ENCODE measurements at regions not wholly inside any gene's neighbourhood (a gene's known extent, or its start where the extent isn't known, plus 50 kb on each side); places are given as distances from the start of the nearest gene placed in this dataset.

DNA sequence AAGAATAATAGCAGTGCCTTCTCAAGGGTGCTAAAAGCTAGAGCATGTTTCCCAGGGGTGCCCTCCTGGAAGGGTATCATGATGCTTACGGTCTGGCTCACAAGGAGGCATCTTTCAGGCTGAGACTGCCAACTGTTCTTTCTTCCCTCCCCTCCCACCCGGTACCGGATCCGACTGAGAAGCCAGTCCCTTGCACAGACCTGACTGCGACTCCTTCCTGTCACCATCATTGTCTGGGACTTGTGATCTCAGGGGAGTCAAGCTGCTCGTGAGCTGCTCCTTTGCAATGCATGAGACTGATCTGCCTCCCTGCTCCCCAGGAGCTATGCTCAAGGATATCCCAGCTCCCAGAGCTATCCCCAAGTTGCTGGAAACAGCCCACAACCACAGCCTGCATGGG, 170.8 kb downstream of the GADD45G start:
- POLR2A ChIA-PET (ENCODE audit: partially characterized antibody): no interaction called here
- H2AK5ac ChIP-seq (ENCODE audit: low read depth, low read length): no peak overlapping the region
- no peaks in the 10 kb centered on the region for H3K79me2 ChIP-seq (ENCODE audit: control insufficient read depth in 1 of 2, insufficient read depth in 2 of 2, low read length in 2 of 2)
- no peaks in the 10 kb centered on the region for H3K36me3 ChIP-seq (ENCODE audit: control insufficient read depth in 2 of 4, insufficient read depth in 4 of 4, low read length in 3 of 4)
- no peak overlapping the region for H2BK15ac ChIP-seq (ENCODE audit: low read length)
- no peak overlapping the region for H4K5ac ChIP-seq (ENCODE audit: insufficient read length, low read depth, low read length)
- H4K91ac ChIP-seq (replicated peaks; ENCODE audit: insufficient read length, low read length): no peak overlapping the region
- H2AFZ ChIP-seq (ENCODE audit: low read length): no peak overlapping the region
- H3K4me3 ChIP-seq (ENCODE audit: extremely low read depth in 1 of 4, insufficient read depth in 2 of 4, low read depth in 3 of 4, low read length in 4 of 4): no peak overlapping the region
- H3K27me3 ChIP-seq (replicated peaks in 1 of 4; ENCODE audit: control insufficient read depth in 3 of 4, extremely low read depth in 1 of 4, insufficient read depth in 3 of 4, low read length in 3 of 4): no peaks in the 10 kb centered on the region
- H3K23me2 ChIP-seq (ENCODE audit: low read depth, low read length): no peaks in the 10 kb centered on the region
- H3K9me3 ChIP-seq (ENCODE audit: insufficient read depth in 2 of 2, low read depth in 1 of 2, low read length in 1 of 2): no peaks in the 10 kb centered on the region
- no peak overlapping the region for H2BK5ac ChIP-seq (ENCODE audit: low read depth, low read length)
- no peak overlapping the region for H3K23ac ChIP-seq (ENCODE audit: insufficient read length)
- no peak overlapping the region for H2BK120ac ChIP-seq (replicated peaks; ENCODE audit: low read depth, low read length)
- no peak overlapping the region; the same call in 1 of the 2 replicates for H3K27ac ChIP-seq (ENCODE audit: low read depth, low read length)
- H3K79me1 ChIP-seq (ENCODE audit: low read depth, low read length): no peaks in the 10 kb centered on the region
- no peak overlapping the region for H3K14ac ChIP-seq (ENCODE audit: insufficient read length)
- H3K18ac ChIP-seq (ENCODE audit: extremely low read depth, low read length): no peak overlapping the region
- no peak overlapping the region for H2BK12ac ChIP-seq (ENCODE audit: low read depth, low read length)
- WGBS, 2 experiments (ENCODE audit: extremely low coverage in 1 of 2, insufficient coverage in 1 of 2, insufficient read length in 1 of 2, insufficient replicate concordance in 2 of 2, low coverage in 1 of 2, low lambda C conversion rate in 2 of 2, missing lambda C conversion rate in 1 of 2): 84% methylated on average over 6 of the region's 6 CpGs; no CpG with 5 or more reads in 1 of the 2 experiments
- H3K4me1 ChIP-seq (replicated peaks in 1 of 4; ENCODE audit: control insufficient read depth in 3 of 4, insufficient read depth in 4 of 4, low read length in 3 of 4): no peaks in the 10 kb centered on the region; a peak in 1 of 7 replicates
- CTCF ChIA-PET (ENCODE audit: partially characterized antibody): interaction anchor here (1.5 kb wide), 1 partner anchor 156 kb away, joined by 4 read pairs; no protein-coding TSS in a partner anchor
- no peak overlapping the region for H3K56ac ChIP-seq (replicated peaks; ENCODE audit: insufficient read length, low read depth, low read length)
- DNase-seq (ENCODE audit: low read depth in 1 of 2, low spot score in 2 of 2): no peak
- H4K20me1 ChIP-seq (replicated peaks in 1 of 2; ENCODE audit: control insufficient read depth in 1 of 2, insufficient read depth in 2 of 2, low read length in 2 of 2): no peaks in the 10 kb centered on the region
- H3K9ac ChIP-seq (replicated peaks in 1 of 4; ENCODE audit: extremely low read depth in 1 of 4, low read depth in 3 of 4, low read length in 3 of 4): no peak overlapping the region
- H2BK20ac ChIP-seq (ENCODE audit: low read length): no peak overlapping the region
- FAIRE-seq: no peak
- no peak overlapping the region for H4K8ac ChIP-seq (ENCODE audit: extremely low read depth, insufficient read depth, low read length)
- no peak overlapping the region for H3K4me2 ChIP-seq (ENCODE audit: insufficient read depth in 1 of 2, low read depth in 2 of 2, low read length in 2 of 2)
- H3K4ac ChIP-seq (replicated peaks; ENCODE audit: insufficient read length, low read depth, low read length): no peak overlapping the region
- TF ChIP-seq ATF2 (IDR thresholded peaks at IDR 0.05; ENCODE audit: low read length) (no peak), JUND (IDR thresholded peaks at IDR 0.05; ENCODE audit: low read length) (no peak), RAD21 (IDR thresholded peaks at IDR 0.05 in 1 of 2, conservative IDR thresholded peaks at IDR 0.05 in 1 of 2; ENCODE audit: low read depth in 2 of 2, low read length in 2 of 2) (no peak), TCF12 (IDR thresholded peaks at IDR 0.05; ENCODE audit: low read depth, low read length) (no peak), BRCA1 (IDR thresholded peaks at IDR 0.05; ENCODE audit: low read depth, low read length) (no peak), CEBPB (IDR thresholded peaks at IDR 0.05; ENCODE audit: low read depth, low read length) (no peak), EZH2 (IDR thresholded peaks at IDR 0.05; ENCODE audit: low read depth, low read length, severe bottlenecking) (no peak), POLR2A (IDR thresholded peaks at IDR 0.05; ENCODE audit: control extremely low read depth in 1 of 2, low read depth in 2 of 2, low read length in 2 of 2) (no peak), SIX5 (IDR thresholded peaks at IDR 0.05; ENCODE audit: low read depth, low read length) (no peak), CHD2 (IDR thresholded peaks at IDR 0.05; ENCODE audit: low read length) (no peak), FOSL1 (IDR thresholded peaks at IDR 0.05; ENCODE audit: insufficient read depth, low read depth, low read length) (no peak), NANOG (IDR thresholded peaks at IDR 0.05; ENCODE audit: insufficient read depth, low read depth, low read length, poor library complexity, severe bottlenecking) (no peak)

All from H1 (cell line).